ENCODE measurements at regions not wholly inside any gene's neighbourhood (a gene's known extent, or its start where the extent isn't known, plus 50 kb on each side); places are given as distances from the start of the nearest gene placed in this dataset.

DNA sequence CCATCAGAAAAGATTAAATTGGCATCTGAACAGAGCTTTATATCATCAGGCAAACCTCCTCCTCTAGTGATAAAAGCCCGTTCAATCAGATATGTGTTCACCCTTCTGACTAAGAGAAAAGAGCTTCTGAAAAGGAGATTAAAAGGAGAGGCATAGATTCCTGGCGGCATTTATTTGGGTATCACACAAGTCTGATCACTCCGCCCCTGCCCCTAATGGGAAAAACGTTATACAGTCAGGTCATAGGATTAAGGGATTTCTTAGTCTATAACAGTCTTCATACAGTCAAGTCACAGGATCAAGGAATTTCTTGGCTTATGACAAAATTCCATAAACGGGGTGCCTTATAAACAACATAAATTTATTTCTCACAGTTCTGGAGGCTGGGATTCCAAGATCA, 295.4 kb upstream of the SATB1 start:
- intact Hi-C loops (cut with micrococcal nuclease; ENCODE audit: unreplicated experiment), result no loop called here
- Histone ChIP-seq H3K36me3 (ENCODE audit: insufficient read depth, low read length, poor library complexity, severe bottlenecking) (no peaks in the 10 kb centered on the region), H3K9me3 (ENCODE audit: low read depth, low read length, poor library complexity, severe bottlenecking) (no peaks in the 10 kb centered on the region), H3K4me1 (ENCODE audit: insufficient read depth, low read length, poor library complexity, severe bottlenecking) (no peaks in the 10 kb centered on the region), H3K27ac (ENCODE audit: low read depth, low read length, poor library complexity, severe bottlenecking) (no peak overlapping the region), H3K27me3 (replicated peaks; ENCODE audit: insufficient read depth, low read depth, low read length, poor library complexity) (no peaks in the 10 kb centered on the region), H3K4me3 (ENCODE audit: low read depth, low read length, poor library complexity, severe bottlenecking) (no peak overlapping the region)
- POLR2A ChIA-PET (ENCODE audit: low non-redundant PET), result no interaction called here
- no peak for DNase-seq (ENCODE audit: low spot score)
- BruUV-seq (replicated peaks), result no TSS peak
- TF ChIP-seq EZH2 (IDR thresholded peaks at IDR 0.05; ENCODE audit: borderline replicate concordance, low read depth, low read length, poor library complexity, severe bottlenecking), result no peak
- TF ChIP-seq, protein P1, sequence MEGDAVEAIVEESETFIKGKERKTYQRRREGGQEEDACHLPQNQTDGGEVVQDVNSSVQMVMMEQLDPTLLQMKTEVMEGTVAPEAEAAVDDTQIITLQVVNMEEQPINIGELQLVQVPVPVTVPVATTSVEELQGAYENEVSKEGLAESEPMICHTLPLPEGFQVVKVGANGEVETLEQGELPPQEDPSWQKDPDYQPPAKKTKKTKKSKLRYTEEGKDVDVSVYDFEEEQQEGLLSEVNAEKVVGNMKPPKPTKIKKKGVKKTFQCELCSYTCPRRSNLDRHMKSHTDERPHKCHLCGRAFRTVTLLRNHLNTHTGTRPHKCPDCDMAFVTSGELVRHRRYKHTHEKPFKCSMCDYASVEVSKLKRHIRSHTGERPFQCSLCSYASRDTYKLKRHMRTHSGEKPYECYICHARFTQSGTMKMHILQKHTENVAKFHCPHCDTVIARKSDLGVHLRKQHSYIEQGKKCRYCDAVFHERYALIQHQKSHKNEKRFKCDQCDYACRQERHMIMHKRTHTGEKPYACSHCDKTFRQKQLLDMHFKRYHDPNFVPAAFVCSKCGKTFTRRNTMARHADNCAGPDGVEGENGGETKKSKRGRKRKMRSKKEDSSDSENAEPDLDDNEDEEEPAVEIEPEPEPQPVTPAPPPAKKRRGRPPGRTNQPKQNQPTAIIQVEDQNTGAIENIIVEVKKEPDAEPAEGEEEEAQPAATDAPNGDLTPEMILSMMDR (conservative IDR thresholded peaks at IDR 0.05; ENCODE audit: low read depth, low read length), result no peak
- CTCF ChIA-PET, result no interaction called here

DNA sequence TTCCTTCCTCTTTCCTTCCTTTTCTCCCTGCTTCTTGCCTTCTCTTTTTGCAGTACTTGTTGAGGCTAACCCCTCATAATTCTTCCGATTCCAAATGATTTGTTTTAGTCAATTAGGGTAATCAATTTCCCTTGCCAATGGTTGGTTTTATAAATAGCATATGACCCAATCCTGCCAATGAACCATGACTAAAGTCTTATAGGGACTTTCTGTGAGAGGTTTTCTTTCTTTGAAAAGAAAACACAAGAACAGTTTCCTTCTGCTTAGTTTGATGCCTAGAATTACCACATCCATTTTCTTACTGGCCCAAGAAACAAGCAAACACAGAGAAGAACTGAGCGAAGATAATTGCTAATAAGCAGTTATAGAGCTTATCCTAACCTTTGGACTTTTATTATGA, 292.5 kb upstream of the SATB1 start:
- TF ChIP-seq EZH2 (IDR thresholded peaks at IDR 0.05; ENCODE audit: borderline replicate concordance, low read depth, low read length, poor library complexity, severe bottlenecking), result no peak
- TF ChIP-seq, protein P1 (conservative IDR thresholded peaks at IDR 0.05; ENCODE audit: low read depth, low read length), result no peak
- Histone ChIP-seq H3K9me3 (ENCODE audit: low read depth, low read length, poor library complexity, severe bottlenecking) (no peaks in the 10 kb centered on the region), H3K27ac (ENCODE audit: low read depth, low read length, poor library complexity, severe bottlenecking) (no peak overlapping the region), H3K4me1 (ENCODE audit: insufficient read depth, low read length, poor library complexity, severe bottlenecking) (no peaks in the 10 kb centered on the region), H3K4me3 (ENCODE audit: low read depth, low read length, poor library complexity, severe bottlenecking) (no peak overlapping the region), H3K36me3 (ENCODE audit: insufficient read depth, low read length, poor library complexity, severe bottlenecking) (no peaks in the 10 kb centered on the region), H3K27me3 (replicated peaks; ENCODE audit: insufficient read depth, low read depth, low read length, poor library complexity) (no peaks in the 10 kb centered on the region)
- DNase-seq (ENCODE audit: low spot score), result no peak
- ChIA-PET POLR2A (ENCODE audit: low non-redundant PET) (no interaction called here), CTCF (no interaction called here)
- BruUV-seq (replicated peaks), result no TSS peak
- intact Hi-C loops (cut with micrococcal nuclease; ENCODE audit: unreplicated experiment), result no loop called here

DNA sequence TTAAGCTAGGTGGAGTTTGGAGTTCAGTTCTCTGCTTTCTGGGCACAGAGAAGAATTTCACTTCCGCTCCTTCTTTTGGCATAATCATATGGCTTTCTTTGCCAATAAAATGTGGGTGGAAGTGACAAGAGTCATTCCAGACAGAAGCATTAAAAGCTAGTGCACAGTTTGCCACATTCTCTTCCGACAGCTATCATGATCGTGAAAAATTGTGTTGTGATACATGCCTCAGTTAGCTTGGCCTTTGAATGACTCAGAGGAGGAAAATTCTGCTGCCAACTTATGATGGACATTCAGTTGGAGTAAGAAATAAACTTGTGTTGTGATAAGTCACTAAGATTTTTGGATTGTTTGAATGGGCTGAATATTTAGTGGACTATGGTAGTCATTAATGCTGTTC, 291.7 kb upstream of the SATB1 start:
- no peaks in the 10 kb centered on the region for H3K36me3 ChIP-seq (ENCODE audit: insufficient read depth, low read length, poor library complexity, severe bottlenecking)
- no peak for TF ChIP-seq EZH2 (IDR thresholded peaks at IDR 0.05; ENCODE audit: borderline replicate concordance, low read depth, low read length, poor library complexity, severe bottlenecking)
- TF ChIP-seq, protein P1 (conservative IDR thresholded peaks at IDR 0.05; ENCODE audit: low read depth, low read length), result no peak
- ChIA-PET POLR2A (ENCODE audit: low non-redundant PET) (no interaction called here), CTCF (no interaction called here)
- intact Hi-C loops (cut with micrococcal nuclease; ENCODE audit: unreplicated experiment), result no loop called here
- H3K9me3 ChIP-seq (ENCODE audit: low read depth, low read length, poor library complexity, severe bottlenecking), result no peaks in the 10 kb centered on the region
- no peak overlapping the region for H3K4me3 ChIP-seq (ENCODE audit: low read depth, low read length, poor library complexity, severe bottlenecking)
- BruUV-seq (replicated peaks), result no TSS peak
- H3K4me1 ChIP-seq (ENCODE audit: insufficient read depth, low read length, poor library complexity, severe bottlenecking), result no peaks in the 10 kb centered on the region
- H3K27me3 ChIP-seq (replicated peaks; ENCODE audit: insufficient read depth, low read depth, low read length, poor library complexity), result no peaks in the 10 kb centered on the region
- H3K27ac ChIP-seq (ENCODE audit: low read depth, low read length, poor library complexity, severe bottlenecking), result no peak overlapping the region
- DNase-seq (ENCODE audit: low spot score), result no peak
